Mucosa of descending colon (tissue), 3 donors: ENCODE measurements at regions not wholly inside any gene's neighbourhood (a gene's known extent, or its start where the extent isn't known, plus 50 kb on each side); places are given as distances from the start of the nearest gene placed in this dataset.

ENCODE experiments used
- ATAC-seq: fragments of 200-7000 bp; cut with Tn5 transposase; one replicate; pipeline ENCODE4 v1.9.1; 2020; ENCODE audit warnings: mild to moderate bottlenecking, moderate library complexity
- DNase-seq, 3 donors: peaks; one replicate each; pipeline ENCODE4 v3.0.0-alpha.2; 2020
- H3K36me3 ChIP-seq: fragments of 200-600 bp; one replicate; pipeline ENCODE4 v1.8.0; 2021; ENCODE audit warnings: low read depth, mild to moderate bottlenecking
- H3K4me1 ChIP-seq: fragments of 200-600 bp; one replicate; pipeline ENCODE4 v1.8.0; 2021; ENCODE audit warnings: low read depth, mild to moderate bottlenecking
- H3K4me3 ChIP-seq: fragments of 200-600 bp; one replicate; pipeline ENCODE4 v1.8.0; 2021; ENCODE audit warnings: mild to moderate bottlenecking
- H3K9me3 ChIP-seq: fragments of 200-600 bp; one replicate; pipeline ENCODE4 v1.8.0; 2021; ENCODE audit warnings: mild to moderate bottlenecking
- CTCF ChIP-seq: fragments of 200-600 bp; IDR thresholded peaks from one replicate; pipeline ENCODE4 v1.8.0; 2022; ENCODE audit warnings: antibody characterized with exemption, mild to moderate bottlenecking
- intact Hi-C, 2 donors: fragments of 100-400 bp; cut with DNase I in 1 of 2; cut with micrococcal nuclease in 1 of 2; formaldehyde crosslinking; loops; one replicate each; pipeline versions ENCODE4 v1.11.0 to v1.11.1; 2022; cut with DNase I, micrococcal nuclease
- donor health status: DM: no; HTN: no; CAD: no; lungs with moderate emphysema.
- donor health status: DM: no; HTN: no; CAD: no.
- donor health status: DM: no; HTN: yes; CAD: no.

DNA sequence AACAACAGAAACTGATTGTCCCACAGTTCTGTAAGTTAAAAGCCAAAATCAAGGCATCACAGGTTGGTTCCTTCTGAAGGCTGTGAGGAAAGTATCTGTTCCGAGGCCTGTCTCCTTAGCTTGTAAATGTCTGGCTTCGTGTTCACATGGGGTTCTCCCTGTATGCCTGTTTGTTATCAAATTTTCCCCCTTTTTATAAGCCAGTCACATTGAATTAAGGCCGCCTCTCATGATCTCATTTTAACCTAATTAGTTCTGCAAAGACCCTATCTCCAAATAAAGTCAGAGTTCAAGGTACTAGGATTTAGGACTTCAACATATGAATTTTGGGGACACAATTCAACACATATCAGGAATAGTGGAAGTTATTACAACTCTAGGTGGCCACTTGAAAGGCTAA lies 331.5 kb downstream of the PIK3R1 start:
- Histone ChIP-seq H3K36me3 (no peaks in the 10 kb centered on the region), H3K9me3 (no peaks in the 10 kb centered on the region)

DNA sequence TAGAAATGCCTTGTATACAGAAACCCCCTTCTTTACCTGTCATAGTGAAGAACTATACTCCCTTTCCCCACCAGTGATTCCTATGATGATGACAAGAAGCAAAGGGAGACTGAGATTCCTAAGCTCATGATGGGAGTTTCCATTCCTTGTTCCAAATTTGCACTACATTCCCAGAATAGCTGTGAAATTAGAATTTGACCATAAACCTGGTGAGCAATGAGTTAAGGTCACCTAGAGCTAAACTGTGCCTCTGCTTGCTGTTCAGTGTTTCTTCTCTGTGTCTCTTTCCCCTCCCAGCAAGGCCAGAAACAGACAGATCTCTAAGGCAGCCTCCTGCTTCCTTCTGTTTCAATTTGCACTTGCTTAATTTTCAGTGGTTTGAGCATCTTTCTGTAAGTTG lies 332.1 kb downstream of the PIK3R1 start:
- Histone ChIP-seq H3K9me3 (no peaks in the 10 kb centered on the region), H3K4me1 (peaks cover 3% of the 10 kb centered on the region), H3K36me3 (no peaks in the 10 kb centered on the region), H3K4me3 (no peak overlapping the region)
- intact Hi-C loops: no loop called here
- ATAC-seq (no peak), DNase-seq (no peak)
- TF ChIP-seq CTCF: no peak

More for the DNA sequence above, 331.5 kb downstream of the PIK3R1 start:
- no peak for TF ChIP-seq CTCF
- ATAC-seq (no peak), DNase-seq (no peak)
- Histone ChIP-seq H3K4me1 (peaks cover 3% of the 10 kb centered on the region), H3K4me3 (no peak overlapping the region)
- intact Hi-C loops: no loop called here

DNA sequence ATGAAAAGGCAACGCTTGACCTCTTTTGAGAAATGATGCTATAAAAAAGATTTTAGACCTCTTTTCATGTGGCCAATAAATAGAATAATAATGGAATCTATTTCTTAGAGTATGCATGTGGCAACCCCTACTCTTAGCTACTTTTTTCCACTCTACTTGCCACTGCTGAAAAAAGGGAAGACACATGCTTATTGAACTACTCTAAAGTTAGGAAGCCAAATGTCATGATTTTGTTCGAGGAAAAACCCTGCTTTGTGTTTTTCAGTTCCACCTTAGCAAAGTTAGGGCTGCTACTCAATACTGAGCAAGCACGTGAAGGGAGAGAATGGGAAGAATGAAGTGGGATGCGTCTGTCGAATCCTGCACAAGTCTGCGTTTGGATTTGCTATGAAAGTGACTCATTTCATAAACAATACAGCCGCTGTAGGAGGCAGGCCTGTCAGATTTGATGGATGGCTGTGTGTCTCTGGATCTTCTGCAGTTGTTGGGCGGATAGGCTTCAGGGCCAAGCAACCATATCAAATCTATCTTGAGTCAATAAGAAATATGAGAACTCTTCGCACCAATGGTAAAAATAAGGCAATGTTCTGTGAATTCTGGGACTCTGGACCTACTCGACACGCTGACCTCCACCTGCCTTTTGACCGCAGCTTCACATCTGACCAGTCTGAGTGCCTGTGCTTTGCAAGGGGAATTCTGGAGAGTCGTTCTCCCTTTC lies 333.6 kb downstream of the PIK3R1 start:
- intact Hi-C loops: no loop called here
- Histone ChIP-seq H3K4me1 (no peaks in the 10 kb centered on the region), H3K4me3 (no peak overlapping the region), H3K36me3 (no peaks in the 10 kb centered on the region), H3K9me3 (no peaks in the 10 kb centered on the region)
- no peak for ATAC-seq
- DNase-seq: no peak
- no peak for TF ChIP-seq CTCF

DNA sequence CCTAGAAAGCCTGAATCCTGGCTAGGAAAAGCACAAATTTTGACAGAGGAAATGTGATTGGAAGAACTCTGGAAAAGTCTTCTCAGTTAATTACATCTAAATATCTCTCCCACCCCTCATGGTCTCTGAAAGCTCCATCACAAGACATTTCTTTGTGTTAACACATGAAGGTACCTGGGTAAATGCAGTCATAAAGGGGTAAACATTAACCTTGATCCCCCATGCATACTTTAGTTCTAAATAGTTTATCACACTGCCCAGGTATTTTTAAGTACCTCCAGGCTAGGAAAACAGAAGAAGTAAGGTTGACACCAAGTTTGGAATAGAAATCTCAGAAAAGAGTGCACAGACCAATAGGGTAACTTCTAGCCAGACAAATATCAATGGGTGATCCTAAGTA lies 334.5 kb downstream of the PIK3R1 start:
- Histone ChIP-seq H3K9me3 (no peaks in the 10 kb centered on the region), H3K4me3 (no peak overlapping the region), H3K4me1 (no peaks in the 10 kb centered on the region), H3K36me3 (no peaks in the 10 kb centered on the region)
- ATAC-seq (no peak), DNase-seq (no peak)
- intact Hi-C loops: no loop called here
- no peak for TF ChIP-seq CTCF

- no peak for ATAC-seq
- H3K36me3 ChIP-seq: no peaks in the 10 kb centered on the region
- intact Hi-C loops: no loop called here
- no peak for DNase-seq
- H3K4me1 ChIP-seq: no peaks in the 10 kb centered on the region
- TF ChIP-seq CTCF: no peak
- H3K9me3 ChIP-seq: no peaks in the 10 kb centered on the region
- H3K4me3 ChIP-seq: no peak overlapping the region
These were observed 335.9 kb downstream of the PIK3R1 start for GRCh38 chr5:68551436-68551835.
